ENCODE measurements at regions not wholly inside any gene's neighbourhood (a gene's known extent, or its start where the extent isn't known, plus 50 kb on each side); places are given as distances from the start of the nearest gene placed in this dataset.

- Histone ChIP-seq H3K27me3 (ENCODE audit: control insufficient read depth, insufficient read depth, low read length) (no peaks in the 10 kb centered on the region), H3K36me3 (ENCODE audit: control insufficient read depth, low read depth, low read length) (no peaks in the 10 kb centered on the region), H3K4me1 (ENCODE audit: control insufficient read depth, low read depth, low read length) (no peaks in the 10 kb centered on the region), H3K27ac (ENCODE audit: low read length) (no peak overlapping the region), H3K4me3 (ENCODE audit: low read length) (no peak overlapping the region), H3K9me3 (ENCODE audit: control insufficient read depth, low read depth, low read length) (no peaks in the 10 kb centered on the region), H3K9ac (ENCODE audit: low read length) (no peak overlapping the region)
These were observed 224.1 kb downstream of the IGSF11 start for GRCh38 chr3:118810499-118811035.

GRCh38 chr3:118811236-118811732 lies 223.4 kb downstream of the IGSF11 start:
- Histone ChIP-seq H3K9ac (ENCODE audit: low read length) (no peak overlapping the region), H3K4me1 (ENCODE audit: control insufficient read depth, low read depth, low read length) (no peaks in the 10 kb centered on the region), H3K4me3 (ENCODE audit: low read length) (no peak overlapping the region), H3K27me3 (ENCODE audit: control insufficient read depth, insufficient read depth, low read length) (no peaks in the 10 kb centered on the region), H3K9me3 (ENCODE audit: control insufficient read depth, low read depth, low read length) (no peaks in the 10 kb centered on the region), H3K27ac (ENCODE audit: low read length) (no peak overlapping the region), H3K36me3 (ENCODE audit: control insufficient read depth, low read depth, low read length) (no peaks in the 10 kb centered on the region)

- H3K9ac ChIP-seq (ENCODE audit: low read length) = no peak overlapping the region
- no peaks in the 10 kb centered on the region for H3K36me3 ChIP-seq (ENCODE audit: control insufficient read depth, low read depth, low read length)
- no peak overlapping the region for H3K27ac ChIP-seq (ENCODE audit: low read length)
- H3K4me1 ChIP-seq (ENCODE audit: control insufficient read depth, low read depth, low read length) = no peaks in the 10 kb centered on the region
- H3K27me3 ChIP-seq (ENCODE audit: control insufficient read depth, insufficient read depth, low read length) = no peaks in the 10 kb centered on the region
- H3K4me3 ChIP-seq (ENCODE audit: low read length) = no peak overlapping the region
- H3K9me3 ChIP-seq (ENCODE audit: control insufficient read depth, low read depth, low read length) = no peaks in the 10 kb centered on the region
These were observed 221.2 kb downstream of the IGSF11 start for GRCh38 chr3:118813472-118813871.

- Histone ChIP-seq H3K27ac (ENCODE audit: low read length) (no peak overlapping the region), H3K4me1 (ENCODE audit: control insufficient read depth, low read depth, low read length) (no peaks in the 10 kb centered on the region), H3K9ac (ENCODE audit: low read length) (no peak overlapping the region), H3K27me3 (ENCODE audit: control insufficient read depth, insufficient read depth, low read length) (no peaks in the 10 kb centered on the region), H3K4me3 (ENCODE audit: low read length) (no peak overlapping the region), H3K36me3 (ENCODE audit: control insufficient read depth, low read depth, low read length) (no peaks in the 10 kb centered on the region), H3K9me3 (ENCODE audit: control insufficient read depth, low read depth, low read length) (no peaks in the 10 kb centered on the region)
These were observed 216.9 kb downstream of the IGSF11 start for GRCh38 chr3:118817748-118818165.

GRCh38 chr3:118818386-118818785 lies 216.3 kb downstream of the IGSF11 start:
- Histone ChIP-seq H3K27ac (ENCODE audit: low read length) (no peak overlapping the region), H3K4me1 (ENCODE audit: control insufficient read depth, low read depth, low read length) (no peaks in the 10 kb centered on the region), H3K36me3 (ENCODE audit: control insufficient read depth, low read depth, low read length) (no peaks in the 10 kb centered on the region), H3K9ac (ENCODE audit: low read length) (no peak overlapping the region), H3K4me3 (ENCODE audit: low read length) (no peak overlapping the region), H3K9me3 (ENCODE audit: control insufficient read depth, low read depth, low read length) (no peaks in the 10 kb centered on the region), H3K27me3 (ENCODE audit: control insufficient read depth, insufficient read depth, low read length) (no peaks in the 10 kb centered on the region)

- no peaks in the 10 kb centered on the region for H3K4me1 ChIP-seq (ENCODE audit: control insufficient read depth, low read depth, low read length)
- H3K9ac ChIP-seq (ENCODE audit: low read length) = no peak overlapping the region
These were observed 211.0 kb downstream of the IGSF11 start for GRCh38 chr3:118823626-118824025.

GRCh38 chr3:118827446-118827845 lies 207.2 kb downstream of the IGSF11 start:
- Histone ChIP-seq H3K9me3 (ENCODE audit: control insufficient read depth, low read depth, low read length) (no peaks in the 10 kb centered on the region), H3K4me1 (ENCODE audit: control insufficient read depth, low read depth, low read length) (no peaks in the 10 kb centered on the region)

More at GRCh38 chr3:118823626-118824025, 211.0 kb downstream of the IGSF11 start:
- no peaks in the 10 kb centered on the region for H3K36me3 ChIP-seq (ENCODE audit: control insufficient read depth, low read depth, low read length)
- no peak overlapping the region for H3K4me3 ChIP-seq (ENCODE audit: low read length)
- H3K27me3 ChIP-seq (ENCODE audit: control insufficient read depth, insufficient read depth, low read length) = no peaks in the 10 kb centered on the region
- H3K9me3 ChIP-seq (ENCODE audit: control insufficient read depth, low read depth, low read length) = no peaks in the 10 kb centered on the region
- no peak overlapping the region for H3K27ac ChIP-seq (ENCODE audit: low read length)

GRCh38 chr3:118828351-118828750 lies 206.3 kb downstream of the IGSF11 start:
- Histone ChIP-seq H3K9ac (ENCODE audit: low read length) (no peak overlapping the region), H3K36me3 (ENCODE audit: control insufficient read depth, low read depth, low read length) (no peaks in the 10 kb centered on the region), H3K27ac (ENCODE audit: low read length) (no peak overlapping the region), H3K27me3 (ENCODE audit: control insufficient read depth, insufficient read depth, low read length) (no peaks in the 10 kb centered on the region), H3K4me1 (ENCODE audit: control insufficient read depth, low read depth, low read length) (no peaks in the 10 kb centered on the region), H3K9me3 (ENCODE audit: control insufficient read depth, low read depth, low read length) (no peaks in the 10 kb centered on the region), H3K4me3 (ENCODE audit: low read length) (no peak overlapping the region)

More at GRCh38 chr3:118827446-118827845, 207.2 kb downstream of the IGSF11 start:
- H3K36me3 ChIP-seq (ENCODE audit: control insufficient read depth, low read depth, low read length) = no peaks in the 10 kb centered on the region
- no peaks in the 10 kb centered on the region for H3K27me3 ChIP-seq (ENCODE audit: control insufficient read depth, insufficient read depth, low read length)
- no peak overlapping the region for H3K4me3 ChIP-seq (ENCODE audit: low read length)
- H3K27ac ChIP-seq (ENCODE audit: low read length) = no peak overlapping the region
- no peak overlapping the region for H3K9ac ChIP-seq (ENCODE audit: low read length)

GRCh38 chr3:118833075-118833474 lies 201.6 kb downstream of the IGSF11 start:
- no peaks in the 10 kb centered on the region for H3K36me3 ChIP-seq (ENCODE audit: control insufficient read depth, low read depth, low read length)
- H3K27ac ChIP-seq (ENCODE audit: low read length) = no peak overlapping the region
- no peak overlapping the region for H3K9ac ChIP-seq (ENCODE audit: low read length)
- no peak overlapping the region for H3K4me3 ChIP-seq (ENCODE audit: low read length)
- no peaks in the 10 kb centered on the region for H3K9me3 ChIP-seq (ENCODE audit: control insufficient read depth, low read depth, low read length)
- no peaks in the 10 kb centered on the region for H3K4me1 ChIP-seq (ENCODE audit: control insufficient read depth, low read depth, low read length)
- no peaks in the 10 kb centered on the region for H3K27me3 ChIP-seq (ENCODE audit: control insufficient read depth, insufficient read depth, low read length)

- no peaks in the 10 kb centered on the region for H3K4me1 ChIP-seq (ENCODE audit: control insufficient read depth, low read depth, low read length)
- H3K9me3 ChIP-seq (ENCODE audit: control insufficient read depth, low read depth, low read length) = peaks cover 9% of the 10 kb centered on the region
- no peak overlapping the region for H3K9ac ChIP-seq (ENCODE audit: low read length)
- no peaks in the 10 kb centered on the region for H3K27me3 ChIP-seq (ENCODE audit: control insufficient read depth, insufficient read depth, low read length)
- no peak overlapping the region for H3K27ac ChIP-seq (ENCODE audit: low read length)
- no peaks in the 10 kb centered on the region for H3K36me3 ChIP-seq (ENCODE audit: control insufficient read depth, low read depth, low read length)
- no peak overlapping the region for H3K4me3 ChIP-seq (ENCODE audit: low read length)
These were observed 195.8 kb downstream of the IGSF11 start for GRCh38 chr3:118838871-118839270.

GRCh38 chr3:118842147-118842863 lies 192.3 kb downstream of the IGSF11 start:
- Histone ChIP-seq H3K27ac (ENCODE audit: low read length) (no peak overlapping the region), H3K9ac (ENCODE audit: low read length) (no peak overlapping the region)

GRCh38 chr3:118846176-118846575 lies 188.5 kb downstream of the IGSF11 start:
- no peak overlapping the region for H3K27ac ChIP-seq (ENCODE audit: low read length)
- no peaks in the 10 kb centered on the region for H3K27me3 ChIP-seq (ENCODE audit: control insufficient read depth, insufficient read depth, low read length)
- H3K36me3 ChIP-seq (ENCODE audit: control insufficient read depth, low read depth, low read length) = no peaks in the 10 kb centered on the region
- no peaks in the 10 kb centered on the region for H3K9me3 ChIP-seq (ENCODE audit: control insufficient read depth, low read depth, low read length)
- no peak overlapping the region for H3K4me3 ChIP-seq (ENCODE audit: low read length)
- H3K4me1 ChIP-seq (ENCODE audit: control insufficient read depth, low read depth, low read length) = no peaks in the 10 kb centered on the region
- no peak overlapping the region for H3K9ac ChIP-seq (ENCODE audit: low read length)

More at GRCh38 chr3:118842147-118842863, 192.3 kb downstream of the IGSF11 start:
- Histone ChIP-seq H3K4me1 (ENCODE audit: control insufficient read depth, low read depth, low read length) (no peaks in the 10 kb centered on the region), H3K9me3 (ENCODE audit: control insufficient read depth, low read depth, low read length) (peaks cover 9% of the 10 kb centered on the region), H3K4me3 (ENCODE audit: low read length) (no peak overlapping the region), H3K27me3 (ENCODE audit: control insufficient read depth, insufficient read depth, low read length) (no peaks in the 10 kb centered on the region), H3K36me3 (ENCODE audit: control insufficient read depth, low read depth, low read length) (no peaks in the 10 kb centered on the region)

Data from iPS-18a (cell line).